ENCODE measurements at regions not wholly inside any gene's neighbourhood (a gene's known extent, or its start where the extent isn't known, plus 50 kb on each side); places are given as distances from the start of the nearest gene placed in this dataset.

- H3K4me3 ChIP-seq: no peak overlapping the region
- no peaks in the 10 kb centered on the region for H3K36me3 ChIP-seq
- no peak overlapping the region for H3K27ac ChIP-seq
- DNase-seq (no peak), ATAC-seq (no peak)
- in situ Hi-C loops (cut with MboI; ENCODE audit: low sequenced_read_pairs in 4 of 4) (no loop called here), intact Hi-C loops (cut with DNase I; ENCODE audit: low total_unique reads) (no loop called here)
- no peaks in the 10 kb centered on the region for H3K27me3 ChIP-seq
- TF ChIP-seq POLR2A (IDR thresholded peaks at IDR 0.05) (no peak), CTCF (IDR thresholded peaks at IDR 0.05 in 4 of 5, conservative IDR thresholded peaks at IDR 0.05 in 1 of 5) (no peak)
- H3K4me1 ChIP-seq: no peaks in the 10 kb centered on the region
- no peaks in the 10 kb centered on the region for H3K9me3 ChIP-seq
Measured at GRCh38 chr9:73855206-73855605, 641.9 kb upstream of the RORB start.

- intact Hi-C loops (cut with DNase I; ENCODE audit: low total_unique reads) (no loop called here), in situ Hi-C loops (cut with MboI; ENCODE audit: low sequenced_read_pairs in 4 of 4) (no loop called here)
- H3K27me3 ChIP-seq: no peaks in the 10 kb centered on the region
- no peaks in the 10 kb centered on the region for H3K36me3 ChIP-seq
- H3K4me1 ChIP-seq: no peaks in the 10 kb centered on the region
- DNase-seq (no peak), ATAC-seq (no peak)
- no peak overlapping the region for H3K4me3 ChIP-seq
- H3K9me3 ChIP-seq: no peaks in the 10 kb centered on the region
- no peak overlapping the region for H3K27ac ChIP-seq
- no peak for TF ChIP-seq CTCF (IDR thresholded peaks at IDR 0.05 in 4 of 5, conservative IDR thresholded peaks at IDR 0.05 in 1 of 5)
- no peak for TF ChIP-seq POLR2A (IDR thresholded peaks at IDR 0.05)
Measured at GRCh38 chr9:73863924-73864323, 633.2 kb upstream of the RORB start.

GRCh38 chr9:73866451-73866850 lies 630.7 kb upstream of the RORB start:
- no peaks in the 10 kb centered on the region for H3K27me3 ChIP-seq
- TF ChIP-seq CTCF (IDR thresholded peaks at IDR 0.05 in 4 of 5, conservative IDR thresholded peaks at IDR 0.05 in 1 of 5): no peak
- no peak for TF ChIP-seq POLR2A (IDR thresholded peaks at IDR 0.05)
- H3K4me3 ChIP-seq: no peak overlapping the region
- ATAC-seq (no peak), DNase-seq (no peak)
- no peaks in the 10 kb centered on the region for H3K36me3 ChIP-seq
- in situ Hi-C loops (cut with MboI; ENCODE audit: low sequenced_read_pairs in 4 of 4): no loop called here
- H3K4me1 ChIP-seq: no peaks in the 10 kb centered on the region
- no peak overlapping the region for H3K27ac ChIP-seq
- H3K9me3 ChIP-seq: no peaks in the 10 kb centered on the region
- intact Hi-C loops (cut with DNase I; ENCODE audit: low total_unique reads): no loop called here

GRCh38 chr9:73869264-73869663 lies 627.9 kb upstream of the RORB start:
- TF ChIP-seq CTCF (IDR thresholded peaks at IDR 0.05 in 4 of 5, conservative IDR thresholded peaks at IDR 0.05 in 1 of 5) (no peak), POLR2A (IDR thresholded peaks at IDR 0.05) (no peak)
- DNase-seq (no peak), ATAC-seq (no peak)
- H3K27ac ChIP-seq: no peak overlapping the region
- H3K36me3 ChIP-seq: no peaks in the 10 kb centered on the region
- H3K4me3 ChIP-seq: no peak overlapping the region
- H3K9me3 ChIP-seq: no peaks in the 10 kb centered on the region
- H3K27me3 ChIP-seq: no peaks in the 10 kb centered on the region
- intact Hi-C loops (cut with DNase I; ENCODE audit: low total_unique reads): no loop called here
- H3K4me1 ChIP-seq: no peaks in the 10 kb centered on the region
- in situ Hi-C loops (cut with MboI; ENCODE audit: low sequenced_read_pairs in 4 of 4): no loop called here

- Histone ChIP-seq H3K27me3 (no peaks in the 10 kb centered on the region), H3K36me3 (no peaks in the 10 kb centered on the region), H3K4me3 (no peak overlapping the region), H3K4me1 (no peaks in the 10 kb centered on the region), H3K27ac (no peak overlapping the region), H3K9me3 (no peaks in the 10 kb centered on the region)
- ATAC-seq: no peak
- intact Hi-C loops (cut with DNase I; ENCODE audit: low total_unique reads) (no loop called here), in situ Hi-C loops (cut with MboI; ENCODE audit: low sequenced_read_pairs in 4 of 4) (no loop called here)
- TF ChIP-seq CTCF (IDR thresholded peaks at IDR 0.05 in 4 of 5, conservative IDR thresholded peaks at IDR 0.05 in 1 of 5): no peak
- no peak for TF ChIP-seq POLR2A (IDR thresholded peaks at IDR 0.05)
- DNase-seq: no peak
Measured at GRCh38 chr9:73871636-73872035, 625.5 kb upstream of the RORB start.

All from gastrocnemius medialis (tissue), 4 donors.